ENCODE measurements at regions not wholly inside any gene's neighbourhood (a gene's known extent, or its start where the extent isn't known, plus 50 kb on each side); places are given as distances from the start of the nearest gene placed in this dataset.
"Not testable (repeated sequence)": the region's sequence is repeated elsewhere in the genome, so short reads cannot be mapped to it uniquely, and the experiment has no call there.

DNA sequence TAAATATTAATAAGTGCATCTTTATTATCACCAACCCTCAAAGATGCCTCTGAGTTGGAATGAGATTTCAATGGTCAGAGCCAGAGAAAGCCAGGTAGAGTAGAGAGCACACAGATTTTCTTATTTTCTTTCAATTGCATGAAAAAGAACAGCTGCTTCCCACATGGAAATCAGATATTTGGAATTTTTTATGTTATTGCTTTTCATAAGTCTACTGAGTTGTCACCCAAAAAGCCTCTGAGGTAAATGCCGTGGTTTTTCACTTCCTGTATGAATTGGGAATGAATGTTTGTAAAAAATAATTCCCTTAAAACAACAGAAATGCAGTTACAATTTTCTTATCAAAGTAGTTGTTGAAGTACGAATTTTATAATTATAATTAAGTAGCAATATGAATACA, 563.1 kb downstream of the RFPL4B start:
- no peaks in the 10 kb centered on the region for H3K4me1 Mint-ChIP-seq
- no peaks in the 10 kb centered on the region for H3K36me3 Mint-ChIP-seq (ENCODE audit: insufficient read depth)
- ATAC-seq (replicated peaks; ENCODE audit: extremely low read depth, poor library complexity, severe bottlenecking) = no peak
- H3K9me3 Mint-ChIP-seq = peaks cover 5% of the 10 kb centered on the region
- no peak for DNase-seq (ENCODE audit: low spot score in 2 of 2)
- no peak overlapping the region for H3K27ac Mint-ChIP-seq (ENCODE audit: low read depth)
- H3K4me3 Mint-ChIP-seq = no peak overlapping the region
- H3K27me3 Mint-ChIP-seq = no peaks in the 10 kb centered on the region

DNA sequence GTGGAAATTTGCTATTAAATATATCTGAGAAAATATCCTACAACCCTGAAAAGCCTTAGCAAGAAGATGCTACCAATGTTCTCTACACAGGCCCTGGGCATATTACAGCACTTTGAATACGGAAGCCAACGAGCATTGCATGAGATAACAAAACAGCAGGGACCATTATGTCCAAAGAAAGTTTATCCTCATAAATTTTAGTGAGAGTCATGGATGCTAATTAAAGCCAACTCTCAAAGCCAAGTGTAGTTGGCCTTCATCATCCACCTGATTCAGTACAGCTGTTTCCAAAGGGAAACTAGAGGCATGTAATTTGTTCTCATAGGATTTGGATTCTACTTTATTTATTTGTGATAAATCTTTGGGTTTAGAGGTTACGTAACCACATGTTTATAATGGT, 564.8 kb downstream of the RFPL4B start:
- no peak overlapping the region for H3K27ac Mint-ChIP-seq (ENCODE audit: low read depth)
- peaks cover 5% of the 10 kb centered on the region for H3K9me3 Mint-ChIP-seq
- ATAC-seq (replicated peaks; ENCODE audit: extremely low read depth, poor library complexity, severe bottlenecking) = no peak
- H3K4me1 Mint-ChIP-seq = no peaks in the 10 kb centered on the region
- H3K36me3 Mint-ChIP-seq (ENCODE audit: insufficient read depth) = no peaks in the 10 kb centered on the region
- H3K4me3 Mint-ChIP-seq = no peak overlapping the region
- H3K27me3 Mint-ChIP-seq = no peaks in the 10 kb centered on the region
- no peak for DNase-seq (ENCODE audit: low spot score in 2 of 2)

DNA sequence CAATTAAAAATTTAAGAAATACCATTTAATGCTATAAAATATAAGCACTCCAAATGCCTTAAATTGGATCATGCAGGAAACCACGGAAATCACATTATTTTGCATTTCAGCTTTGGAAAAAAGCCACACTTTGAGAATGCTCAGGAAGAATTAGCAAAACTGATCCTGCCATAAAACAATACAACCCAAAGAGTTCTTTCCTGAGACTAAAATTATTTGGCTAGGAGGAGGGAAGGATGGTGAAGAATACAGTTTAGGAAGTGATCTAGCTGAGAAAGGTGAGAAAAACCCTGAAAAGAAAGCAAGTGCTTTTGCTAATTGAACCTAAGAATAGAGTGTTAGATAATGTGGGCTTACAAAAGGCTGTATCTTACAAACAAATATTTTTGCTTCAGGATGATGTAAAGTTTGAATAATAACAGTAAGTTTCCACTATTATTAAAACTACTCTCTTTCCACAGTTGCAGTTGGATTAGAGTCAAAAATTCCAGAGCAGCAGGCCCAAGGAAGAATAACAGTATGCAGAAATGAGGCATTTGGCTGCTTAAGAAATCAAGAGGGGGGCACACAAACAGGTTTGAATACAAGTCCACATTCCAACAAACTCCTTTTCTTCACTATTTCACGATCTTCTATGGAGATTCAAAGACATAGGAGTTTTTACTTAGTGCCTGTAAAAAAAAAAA, 565.4 kb downstream of the RFPL4B start:
- no peak overlapping the region for H3K4me3 Mint-ChIP-seq
- H3K27me3 Mint-ChIP-seq = no peaks in the 10 kb centered on the region
- no peaks in the 10 kb centered on the region for H3K4me1 Mint-ChIP-seq
- ATAC-seq (replicated peaks; ENCODE audit: extremely low read depth, poor library complexity, severe bottlenecking) = no peak
- H3K9me3 Mint-ChIP-seq = peaks cover 5% of the 10 kb centered on the region
- no peak for DNase-seq (ENCODE audit: low spot score in 2 of 2)
- H3K27ac Mint-ChIP-seq (ENCODE audit: low read depth) = no peak overlapping the region
- no peaks in the 10 kb centered on the region for H3K36me3 Mint-ChIP-seq (ENCODE audit: insufficient read depth)

DNA sequence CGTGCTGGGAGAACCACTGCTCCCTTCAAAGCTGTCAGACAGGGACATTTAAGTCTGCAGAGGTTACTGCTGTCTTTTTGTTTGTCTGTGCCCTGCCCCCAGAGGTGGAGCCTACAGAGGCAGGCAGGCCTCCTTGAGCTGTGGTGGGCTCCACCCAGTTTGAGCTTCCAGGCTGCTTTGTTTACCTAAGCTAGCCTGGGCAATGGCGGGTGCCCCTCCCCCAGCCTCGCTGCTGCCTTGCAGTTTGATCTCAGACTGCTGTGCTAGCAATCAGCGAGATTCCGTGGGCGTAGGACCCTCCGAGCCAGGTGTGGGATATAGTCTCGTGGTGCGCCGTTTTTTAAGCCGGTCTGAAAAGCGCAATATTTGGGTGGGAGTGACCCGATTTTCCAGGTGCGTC, 572.6 kb downstream of the RFPL4B start:
- H3K27me3 Mint-ChIP-seq; H3K4me3 Mint-ChIP-seq; H3K27ac Mint-ChIP-seq (ENCODE audit: low read depth); H3K9me3 Mint-ChIP-seq; ATAC-seq (replicated peaks; ENCODE audit: extremely low read depth, poor library complexity, severe bottlenecking); H3K36me3 Mint-ChIP-seq (ENCODE audit: insufficient read depth); DNase-seq (ENCODE audit: low spot score in 2 of 2); H3K4me1 Mint-ChIP-seq: not testable (repeated sequence)

DNA sequence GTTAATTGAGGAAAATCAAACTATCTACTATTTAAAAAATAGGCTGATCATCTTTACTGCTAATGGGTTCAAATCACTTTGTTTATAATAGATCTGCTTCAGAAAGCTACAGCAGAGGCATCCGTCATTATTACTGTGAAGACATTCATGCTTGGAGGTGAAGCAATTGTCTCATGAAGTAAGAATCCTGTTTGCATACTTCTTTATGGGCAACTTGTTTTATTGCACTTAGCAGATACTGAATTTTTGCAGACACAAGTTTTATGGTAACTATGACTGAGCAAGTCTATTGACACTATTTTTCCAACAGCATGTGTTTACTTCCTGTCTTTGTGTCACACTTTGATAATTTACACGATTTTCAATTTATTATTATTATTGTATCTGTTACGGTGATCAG, 573.9 kb downstream of the RFPL4B start:
- no peaks in the 10 kb centered on the region for H3K36me3 Mint-ChIP-seq (ENCODE audit: insufficient read depth)
- peaks cover 5% of the 10 kb centered on the region for H3K9me3 Mint-ChIP-seq
- no peak for DNase-seq (ENCODE audit: low spot score in 2 of 2)
- no peaks in the 10 kb centered on the region for H3K4me1 Mint-ChIP-seq
- no peak overlapping the region for H3K27ac Mint-ChIP-seq (ENCODE audit: low read depth)
- H3K27me3 Mint-ChIP-seq = no peaks in the 10 kb centered on the region
- no peak for ATAC-seq (replicated peaks; ENCODE audit: extremely low read depth, poor library complexity, severe bottlenecking)
- no peak overlapping the region for H3K4me3 Mint-ChIP-seq

DNA sequence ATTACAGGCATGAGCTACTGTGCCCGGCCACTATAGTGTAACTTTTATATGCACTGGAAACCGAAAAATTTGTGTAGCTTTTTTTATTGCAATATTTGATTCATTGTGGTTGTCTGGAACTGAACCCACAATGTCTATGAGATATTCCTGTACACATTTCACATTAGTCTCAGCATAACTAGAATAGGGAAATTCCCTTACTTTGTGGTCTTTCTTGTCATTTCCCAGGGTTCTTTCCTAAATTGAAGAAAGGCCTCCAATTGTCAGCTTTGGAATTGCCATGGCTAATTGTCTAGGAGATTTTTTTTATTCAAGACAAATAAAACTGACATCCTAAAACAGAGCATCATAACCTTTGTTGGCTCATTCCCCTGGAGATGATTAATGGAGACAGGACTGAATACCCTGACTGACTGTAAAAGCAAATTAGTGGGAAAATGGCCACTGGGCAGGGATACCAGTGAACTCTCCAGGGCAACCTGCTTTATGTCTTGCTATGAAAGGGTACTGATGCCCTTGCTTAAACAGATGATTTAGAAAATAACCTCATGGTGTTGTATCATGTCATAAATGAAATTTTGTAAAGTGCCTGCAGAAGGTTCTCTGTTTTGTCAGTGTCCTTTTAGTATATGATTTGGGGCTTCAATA, 576.9 kb downstream of the RFPL4B start:
- DNase-seq (ENCODE audit: low spot score in 2 of 2) = no peak
- Mint-ChIP-seq H3K4me3 (no peak overlapping the region), H3K4me1 (no peaks in the 10 kb centered on the region), H3K27ac (ENCODE audit: low read depth) (no peak overlapping the region), H3K9me3 (peaks cover 14% of the 10 kb centered on the region), H3K27me3 (no peaks in the 10 kb centered on the region), H3K36me3 (ENCODE audit: insufficient read depth) (no peaks in the 10 kb centered on the region)
- ATAC-seq (replicated peaks; ENCODE audit: extremely low read depth, poor library complexity, severe bottlenecking) = no peak

- Mint-ChIP-seq H3K4me1 (no peaks in the 10 kb centered on the region), H3K4me3 (no peak overlapping the region), H3K27ac (ENCODE audit: low read depth) (no peak overlapping the region), H3K9me3 (peaks cover 14% of the 10 kb centered on the region), H3K27me3 (no peaks in the 10 kb centered on the region), H3K36me3 (ENCODE audit: insufficient read depth) (no peaks in the 10 kb centered on the region)
- ATAC-seq (replicated peaks; ENCODE audit: extremely low read depth, poor library complexity, severe bottlenecking) (no peak), DNase-seq (ENCODE audit: low spot score in 2 of 2) (no peak)
Observed at GRCh38 chr6:112925702-112926101, 578.6 kb downstream of the RFPL4B start.

GRCh38 chr6:112927641-112928320, 580.7 kb downstream of the RFPL4B start:
- Mint-ChIP-seq H3K27me3 (no peaks in the 10 kb centered on the region), H3K4me1 (no peaks in the 10 kb centered on the region), H3K27ac (ENCODE audit: low read depth) (no peak overlapping the region), H3K36me3 (ENCODE audit: insufficient read depth) (no peaks in the 10 kb centered on the region), H3K9me3 (peaks cover 12% of the 10 kb centered on the region), H3K4me3 (no peak overlapping the region)
- no peak for DNase-seq (ENCODE audit: low spot score in 2 of 2)
- no peak for ATAC-seq (replicated peaks; ENCODE audit: extremely low read depth, poor library complexity, severe bottlenecking)

DNA sequence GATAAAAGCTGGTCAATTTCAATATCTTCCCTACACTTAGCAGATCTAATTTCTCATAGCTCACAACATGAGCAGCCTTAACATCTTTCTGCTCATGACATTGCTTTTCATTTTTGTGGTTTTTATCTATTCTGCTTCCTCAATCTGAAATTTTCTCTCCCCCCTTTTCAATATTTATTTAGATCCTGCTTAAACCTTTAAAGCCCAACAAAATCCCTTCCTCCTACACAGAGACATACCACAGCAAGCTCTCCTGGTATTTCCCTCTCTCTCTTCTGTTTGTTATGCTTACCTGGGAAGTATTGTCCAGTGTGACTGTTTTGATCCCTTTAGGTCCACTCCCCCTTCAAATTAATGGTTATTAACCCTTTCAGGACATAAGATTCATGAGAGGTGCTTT, 582.5 kb downstream of the RFPL4B start:
- Mint-ChIP-seq H3K27me3 (no peaks in the 10 kb centered on the region), H3K36me3 (ENCODE audit: insufficient read depth) (no peaks in the 10 kb centered on the region), H3K27ac (ENCODE audit: low read depth) (no peak overlapping the region), H3K4me1 (no peaks in the 10 kb centered on the region), H3K4me3 (no peak overlapping the region), H3K9me3 (peaks cover 9% of the 10 kb centered on the region)
- no peak for DNase-seq (ENCODE audit: low spot score in 2 of 2)
- ATAC-seq (replicated peaks; ENCODE audit: extremely low read depth, poor library complexity, severe bottlenecking) = no peak

DNA sequence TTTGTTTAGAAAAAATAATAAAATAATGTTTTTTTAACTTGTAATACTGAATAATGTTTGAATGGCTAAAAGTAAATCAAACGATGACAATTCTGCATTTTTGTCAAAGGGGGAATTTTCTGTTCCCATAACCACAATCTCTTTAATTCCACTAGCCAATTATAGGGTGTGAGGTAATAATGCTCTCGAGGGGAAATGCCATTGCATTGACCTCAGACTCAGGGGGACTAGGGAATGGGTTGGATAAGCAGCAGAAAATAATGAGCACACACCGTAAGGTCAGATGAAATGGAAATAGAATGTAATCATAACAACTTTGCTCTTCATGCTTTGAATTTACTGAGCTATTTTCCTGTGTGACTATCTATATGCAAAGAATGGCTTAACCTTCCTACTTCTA, 584.7 kb downstream of the RFPL4B start:
- Mint-ChIP-seq H3K9me3 (peaks cover 4% of the 10 kb centered on the region), H3K27ac (ENCODE audit: low read depth) (no peak overlapping the region), H3K36me3 (ENCODE audit: insufficient read depth) (no peaks in the 10 kb centered on the region), H3K27me3 (no peaks in the 10 kb centered on the region), H3K4me3 (no peak overlapping the region), H3K4me1 (no peaks in the 10 kb centered on the region)
- no peak for ATAC-seq (replicated peaks; ENCODE audit: extremely low read depth, poor library complexity, severe bottlenecking)
- DNase-seq (ENCODE audit: low spot score in 2 of 2) = no peak

- no peaks in the 10 kb centered on the region for H3K36me3 Mint-ChIP-seq (ENCODE audit: insufficient read depth)
- H3K4me1 Mint-ChIP-seq = no peaks in the 10 kb centered on the region
- DNase-seq (ENCODE audit: low spot score in 2 of 2) (no peak), ATAC-seq (replicated peaks; ENCODE audit: extremely low read depth, poor library complexity, severe bottlenecking) (no peak)
- no peaks in the 10 kb centered on the region for H3K27me3 Mint-ChIP-seq
- H3K4me3 Mint-ChIP-seq = no peak overlapping the region
- no peak overlapping the region for H3K27ac Mint-ChIP-seq (ENCODE audit: low read depth)
- H3K9me3 Mint-ChIP-seq = no peaks in the 10 kb centered on the region
Observed at GRCh38 chr6:112933947-112934346, 586.8 kb downstream of the RFPL4B start.

- H3K27me3 Mint-ChIP-seq = no peaks in the 10 kb centered on the region
- H3K36me3 Mint-ChIP-seq (ENCODE audit: insufficient read depth) = no peaks in the 10 kb centered on the region
- no peaks in the 10 kb centered on the region for H3K4me1 Mint-ChIP-seq
- DNase-seq (ENCODE audit: low spot score in 2 of 2) (no peak), ATAC-seq (replicated peaks; ENCODE audit: extremely low read depth, poor library complexity, severe bottlenecking) (no peak)
- no peak overlapping the region for H3K4me3 Mint-ChIP-seq
- no peaks in the 10 kb centered on the region for H3K9me3 Mint-ChIP-seq
- no peak overlapping the region for H3K27ac Mint-ChIP-seq (ENCODE audit: low read depth)
Observed at GRCh38 chr6:112934433-112935327, 587.5 kb downstream of the RFPL4B start.

Measured in central memory CD8-positive, alpha-beta T cell (primary cell).